Ascending aorta (tissue), 2 donors: ENCODE measurements at regions not wholly inside any gene's neighbourhood (a gene's known extent, or its start where the extent isn't known, plus 50 kb on each side); places are given as distances from the start of the nearest gene placed in this dataset.
"Not testable (repeated sequence)": the region's sequence is repeated elsewhere in the genome, so short reads cannot be mapped to it uniquely, and the experiment has no call there.

Source experiments
- DNase-seq, 2 donors: peaks; one replicate each; pipeline ENCODE4 v3.0.0-alpha.2; 2019; ENCODE audit warnings: low spot score in 2 of 2
- H3K27ac ChIP-seq, 2 donors: fragments of 200-600 bp; sonication (generic); one replicate each; pipeline ENCODE4 v1.5.1; 2016 to 2017; ENCODE audit warnings: mild to moderate bottlenecking in 1 of 2
- H3K27me3 ChIP-seq: fragments of 200-600 bp; sonication (generic); one replicate; pipeline ENCODE4 v1.5.1; 2017
- H3K36me3 ChIP-seq, 2 donors: fragments of 200-600 bp; sonication (generic); one replicate each; pipeline ENCODE4 v1.5.1; 2016
- H3K4me1 ChIP-seq, 2 donors: fragments of 200-600 bp; sonication (generic); one replicate each; pipeline ENCODE4 v1.5.1; 2016 to 2017; ENCODE audit warnings: mild to moderate bottlenecking in 1 of 2
- H3K4me3 ChIP-seq, 2 donors: fragments of 200-600 bp; sonication (generic); one replicate each; pipeline ENCODE4 v1.5.1; 2016 to 2017; ENCODE audit warnings: mild to moderate bottlenecking in 1 of 2
- H3K9me3 ChIP-seq, 2 donors: fragments of 200-600 bp; sonication (generic); one replicate each; pipeline ENCODE4 v1.5.1; 2016
- intact Hi-C: fragments of 100-400 bp; cut with DNase I; formaldehyde crosslinking; loops from one replicate; pipeline ENCODE4 v1.15.1; 2023
- TF ChIP-seq, protein P1 (sequence below), 3 experiments: fragments of 200-600 bp in 2 of 3; fragments of 450-650 bp in 1 of 3; sonication (generic) in 2 of 3; IDR thresholded peaks; one replicate each; pipeline ENCODE4 v1.5.1; 2016 to 2019; ENCODE audit warnings: antibody characterized with exemption in 3 of 3, mild to moderate bottlenecking in 1 of 3, moderate library complexity in 1 of 3

DNA sequence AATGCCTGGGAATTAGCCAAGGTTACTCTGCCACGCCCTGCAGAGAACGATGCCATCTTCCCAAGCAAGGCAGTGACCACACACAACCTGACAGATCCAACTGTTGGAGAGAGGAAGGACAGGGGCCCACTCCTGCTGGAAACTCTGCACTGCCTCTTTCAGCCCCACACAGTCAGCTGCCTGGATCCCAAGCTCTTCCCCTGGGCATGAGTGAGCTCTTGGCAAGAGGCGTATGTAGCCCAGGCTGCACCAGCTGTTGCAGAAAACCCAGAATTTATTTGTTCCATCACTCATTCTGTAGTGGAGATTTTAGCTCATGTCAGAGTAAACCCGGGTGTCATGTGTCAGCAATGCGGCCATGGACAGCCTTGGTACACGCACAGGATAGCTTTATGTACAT is 135.1 kb upstream of the TRIM24 start:
- Histone ChIP-seq H3K4me1 (no peaks in the 10 kb centered on the region), H3K36me3 (no peaks in the 10 kb centered on the region), H3K27ac (no peak overlapping the region), H3K4me3 (no peak overlapping the region), H3K9me3 (no peaks in the 10 kb centered on the region), H3K27me3 (no peaks in the 10 kb centered on the region)
- intact Hi-C loops = no loop called here
- no peak for DNase-seq
- TF ChIP-seq, protein P1, sequence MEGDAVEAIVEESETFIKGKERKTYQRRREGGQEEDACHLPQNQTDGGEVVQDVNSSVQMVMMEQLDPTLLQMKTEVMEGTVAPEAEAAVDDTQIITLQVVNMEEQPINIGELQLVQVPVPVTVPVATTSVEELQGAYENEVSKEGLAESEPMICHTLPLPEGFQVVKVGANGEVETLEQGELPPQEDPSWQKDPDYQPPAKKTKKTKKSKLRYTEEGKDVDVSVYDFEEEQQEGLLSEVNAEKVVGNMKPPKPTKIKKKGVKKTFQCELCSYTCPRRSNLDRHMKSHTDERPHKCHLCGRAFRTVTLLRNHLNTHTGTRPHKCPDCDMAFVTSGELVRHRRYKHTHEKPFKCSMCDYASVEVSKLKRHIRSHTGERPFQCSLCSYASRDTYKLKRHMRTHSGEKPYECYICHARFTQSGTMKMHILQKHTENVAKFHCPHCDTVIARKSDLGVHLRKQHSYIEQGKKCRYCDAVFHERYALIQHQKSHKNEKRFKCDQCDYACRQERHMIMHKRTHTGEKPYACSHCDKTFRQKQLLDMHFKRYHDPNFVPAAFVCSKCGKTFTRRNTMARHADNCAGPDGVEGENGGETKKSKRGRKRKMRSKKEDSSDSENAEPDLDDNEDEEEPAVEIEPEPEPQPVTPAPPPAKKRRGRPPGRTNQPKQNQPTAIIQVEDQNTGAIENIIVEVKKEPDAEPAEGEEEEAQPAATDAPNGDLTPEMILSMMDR (IDR thresholded peaks at IDR 0.05) = no peak

DNA sequence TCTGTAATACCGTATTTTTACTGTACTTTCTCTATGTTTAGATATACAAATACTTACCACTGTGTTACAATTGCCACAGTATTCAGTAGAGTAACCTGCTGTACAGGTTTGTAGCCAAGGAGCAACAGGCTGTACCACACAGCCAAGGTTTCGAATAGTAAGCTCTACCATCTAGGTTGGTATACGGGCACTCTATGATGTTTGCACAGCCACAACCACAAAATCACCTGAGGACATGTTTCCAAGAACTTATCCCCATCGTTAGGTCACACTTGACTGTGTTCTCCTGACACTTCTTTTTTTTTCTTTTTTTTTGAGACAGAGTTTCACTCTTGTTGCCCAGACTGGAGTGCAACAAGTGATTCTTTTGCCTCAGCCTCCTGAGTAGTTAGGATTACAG is 134.6 kb upstream of the TRIM24 start:
- H3K27ac ChIP-seq = no peak overlapping the region
- DNase-seq = no peak
- H3K4me3 ChIP-seq = no peak overlapping the region
- no peaks in the 10 kb centered on the region for H3K4me1 ChIP-seq
- H3K9me3 ChIP-seq = no peaks in the 10 kb centered on the region
- no peaks in the 10 kb centered on the region for H3K27me3 ChIP-seq
- intact Hi-C loops = no loop called here
- TF ChIP-seq, protein P1 (IDR thresholded peaks at IDR 0.05) = no peak
- no peaks in the 10 kb centered on the region for H3K36me3 ChIP-seq

DNA sequence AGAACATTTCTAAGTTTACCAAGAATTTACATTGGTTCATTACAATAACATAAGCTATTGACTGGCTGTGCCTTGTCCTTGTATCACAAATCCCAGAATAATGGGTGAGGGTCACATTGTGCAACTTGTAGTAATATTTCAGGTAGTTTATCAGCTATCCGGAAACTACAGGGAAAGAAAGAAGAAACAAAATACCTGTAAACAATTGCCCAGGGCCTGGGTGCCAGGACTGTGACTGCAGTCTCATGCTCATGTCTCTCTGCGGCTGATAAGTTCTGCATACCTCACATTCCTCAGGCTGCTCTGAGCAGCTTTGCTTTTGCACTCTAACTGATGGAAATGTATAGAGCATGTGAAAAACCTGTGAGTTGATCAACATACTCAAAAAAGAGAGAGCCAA is 131.8 kb upstream of the TRIM24 start:
- Histone ChIP-seq H3K36me3 (no peaks in the 10 kb centered on the region), H3K4me1 (no peaks in the 10 kb centered on the region), H3K9me3 (peaks cover 0 to 8% of the 10 kb centered on the region in 2 donors), H3K27ac (no peak overlapping the region), H3K4me3 (no peak overlapping the region), H3K27me3 (no peaks in the 10 kb centered on the region)
- TF ChIP-seq, protein P1 (IDR thresholded peaks at IDR 0.05) = no peak
- DNase-seq = no peak
- intact Hi-C loops = no loop called here

DNA sequence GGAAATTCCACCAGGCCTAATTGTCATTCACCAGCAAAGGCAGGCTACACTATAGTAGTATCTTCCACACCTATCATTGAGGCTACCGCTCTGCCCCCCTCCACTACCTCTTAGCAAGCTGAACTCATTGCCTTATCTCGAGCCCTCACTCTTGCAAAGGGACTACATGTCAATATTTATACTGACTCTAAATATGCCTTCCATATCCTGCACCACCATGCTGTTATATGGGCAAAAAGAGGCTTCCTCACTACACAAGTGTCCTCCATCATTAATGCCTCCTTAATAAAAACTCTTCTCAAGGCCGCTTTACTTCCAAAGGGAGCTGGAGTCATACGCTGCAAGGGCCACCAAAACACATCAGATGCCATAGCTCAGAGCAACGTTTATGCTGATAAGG is 127.2 kb upstream of the TRIM24 start:
- H3K36me3 ChIP-seq, intact Hi-C loops, H3K4me1 ChIP-seq, H3K4me3 ChIP-seq, DNase-seq, H3K27me3 ChIP-seq, H3K27ac ChIP-seq: not testable (repeated sequence)
- peaks cover 5 to 26% of the 10 kb centered on the region in 2 donors for H3K9me3 ChIP-seq

DNA sequence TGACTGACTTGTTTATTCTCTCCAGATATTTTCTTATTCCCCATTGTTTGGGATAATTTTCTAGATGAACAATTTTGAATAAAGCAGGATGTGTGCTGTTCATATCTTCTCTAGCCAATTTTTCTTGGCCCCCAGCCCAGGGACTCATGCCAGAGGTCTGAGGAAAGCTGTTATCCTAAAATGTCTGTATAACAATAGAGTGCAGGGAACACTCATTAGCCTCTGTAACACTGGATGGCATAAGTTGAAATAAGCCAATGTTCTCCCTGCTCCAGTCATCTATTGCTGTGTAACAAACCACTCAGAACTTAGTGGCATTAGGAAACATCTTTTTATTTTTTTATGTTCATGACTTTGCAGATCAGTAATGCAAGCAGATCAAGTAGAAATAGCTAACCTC is 121.7 kb upstream of the TRIM24 start:
- no peak for DNase-seq
- Histone ChIP-seq H3K27me3 (no peaks in the 10 kb centered on the region), H3K9me3 (peaks cover 5 to 23% of the 10 kb centered on the region in 2 donors), H3K4me3 (no peak overlapping the region), H3K4me1 (no peaks in the 10 kb centered on the region), H3K27ac (no peak overlapping the region), H3K36me3 (no peaks in the 10 kb centered on the region)
- intact Hi-C loops = no loop called here
- TF ChIP-seq, protein P1 (IDR thresholded peaks at IDR 0.05) = no peak

DNA sequence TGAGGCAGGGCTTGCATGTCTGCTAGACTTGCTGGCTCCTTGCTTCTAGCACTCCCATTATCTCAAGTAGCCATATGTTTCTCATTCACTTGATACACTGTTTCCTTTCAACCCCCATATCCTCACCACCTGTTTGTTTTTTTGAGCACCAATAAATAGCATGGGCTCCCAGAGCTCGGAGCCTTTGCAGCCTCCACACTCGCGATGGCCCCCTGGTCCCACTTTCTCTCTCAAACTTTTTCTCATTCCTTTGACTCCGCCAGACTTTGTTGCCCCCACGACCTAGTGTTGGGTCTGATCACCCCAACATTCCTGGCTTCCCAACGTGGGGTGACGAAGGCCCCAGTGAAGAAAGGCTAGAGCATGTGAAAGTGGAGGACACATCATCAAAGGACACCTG is 120.8 kb upstream of the TRIM24 start:
- H3K27me3 ChIP-seq, DNase-seq, intact Hi-C loops, H3K36me3 ChIP-seq, H3K4me1 ChIP-seq, H3K4me3 ChIP-seq, H3K27ac ChIP-seq: not testable (repeated sequence)
- H3K9me3 ChIP-seq = peaks cover 5 to 18% of the 10 kb centered on the region in 2 donors

DNA sequence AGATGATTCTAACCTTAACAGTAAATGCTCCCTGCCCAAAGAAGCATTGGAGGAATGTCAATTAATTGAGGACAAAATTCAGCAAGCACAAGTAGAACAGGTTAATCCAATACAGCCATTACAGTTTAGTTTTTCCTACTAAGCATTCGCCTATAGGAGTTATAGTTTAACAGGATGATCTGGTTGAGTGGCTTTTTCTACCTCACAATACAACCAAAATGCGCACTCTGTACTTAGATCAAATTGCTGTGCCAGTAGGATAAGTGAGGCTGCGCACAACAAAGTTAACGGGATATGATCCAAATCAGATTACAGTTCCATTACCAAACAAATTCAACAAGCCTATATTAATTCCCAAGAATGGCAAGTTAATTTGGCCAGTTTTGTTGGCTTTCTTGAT is 117.1 kb upstream of the TRIM24 start:
- Histone ChIP-seq H3K4me1 (no peaks in the 10 kb centered on the region), H3K9me3 (peaks cover 0 to 15% of the 10 kb centered on the region in 2 donors), H3K36me3 (no peaks in the 10 kb centered on the region), H3K27me3 (no peaks in the 10 kb centered on the region), H3K4me3 (no peak overlapping the region), H3K27ac (no peak overlapping the region)
- DNase-seq = no peak
- intact Hi-C loops = no loop called here
- TF ChIP-seq, protein P1 (IDR thresholded peaks at IDR 0.05) = no peak
